CD4-positive, CD25-positive, alpha-beta regulatory T cell (primary cell): ENCODE measurements at regions not wholly inside any gene's neighbourhood (a gene's known extent, or its start where the extent isn't known, plus 50 kb on each side); places are given as distances from the start of the nearest gene placed in this dataset.
A peak's percentile ranks its signal among the peaks of the same experiment; 100 is the strongest.

Experiments used
- ATAC-seq, 2 donors: fragments of 150-1000 bp; cut with Tn5 transposase; one replicate each; pipeline ENCODE4 v1.10.0; 2021; ENCODE audit warnings: low read depth in 2 of 2, moderate number of reproducible peaks in 2 of 2, moderate library complexity in 1 of 2
- DNase-seq, 3 donors: peaks; one replicate each; pipeline versions ENCODE4 v3.0.0 to v3.0.0-alpha.2; 2012 to 2022; ENCODE audit warnings: mixed read lengths in 1 of 3
- H3K27ac ChIP-seq: one replicate; pipeline ENCODE4 v1.7.0; 2013; ENCODE audit warnings: mild to moderate bottlenecking, low read length; ENCODE audit not compliant: insufficient read depth, poor library complexity, severe bottlenecking
- H3K27me3 ChIP-seq: one replicate; pipeline ENCODE4 v1.7.0; 2013; ENCODE audit warnings: low read length; ENCODE audit not compliant: control insufficient read depth, insufficient read depth
- H3K36me3 ChIP-seq: one replicate; pipeline ENCODE4 v1.7.0; 2013; ENCODE audit warnings: mild to moderate bottlenecking, low read length, moderate library complexity; ENCODE audit not compliant: control insufficient read depth, insufficient read depth
- H3K4me1 ChIP-seq: 2 replicates; pipeline ENCODE4 v1.7.0; 2013; ENCODE audit warnings: mild to moderate bottlenecking, low read length; ENCODE audit not compliant: insufficient read depth, control insufficient read depth, poor library complexity, severe bottlenecking
- H3K4me3 ChIP-seq: one replicate; pipeline ENCODE4 v1.7.0; 2013; ENCODE audit warnings: low read depth, mild to moderate bottlenecking, low read length, moderate library complexity
- H3K9me3 ChIP-seq, 2 experiments: 1 replicate in 1 of 2; 2 replicates in 1 of 2; pipeline ENCODE4 v1.7.0; 2013; ENCODE audit warnings: low read length in 2 of 2, mild to moderate bottlenecking in 1 of 2, moderate library complexity in 1 of 2; ENCODE audit not compliant: control insufficient read depth in 2 of 2
- H3K27ac Mint-ChIP-seq, 3 donors: one replicate each; pipeline ENCODE4 v1.8.0; 2020 to 2022; ENCODE audit warnings: mild to moderate bottlenecking in 3 of 3, mixed read lengths in 3 of 3, moderate library complexity in 2 of 3
- H3K27me3 Mint-ChIP-seq: one replicate; pipeline ENCODE4 v1.8.0; 2022; ENCODE audit warnings: mild to moderate bottlenecking, mixed read lengths
- H3K36me3 Mint-ChIP-seq: one replicate; pipeline ENCODE4 v1.8.0; 2020; ENCODE audit warnings: mixed read lengths
- H3K4me1 Mint-ChIP-seq, 4 donors: one replicate each; pipeline ENCODE4 v1.8.0; 2020 to 2022; ENCODE audit warnings: mixed read lengths in 4 of 4, mild to moderate bottlenecking in 1 of 4
- H3K4me3 Mint-ChIP-seq, 4 donors: one replicate each; pipeline ENCODE4 v1.8.0; 2020 to 2022; ENCODE audit warnings: mild to moderate bottlenecking in 4 of 4, mixed read lengths in 4 of 4, moderate library complexity in 3 of 4
- H3K9me3 Mint-ChIP-seq, 7 donors: one replicate each; pipeline ENCODE4 v1.8.0; 2020 to 2022; ENCODE audit warnings: mixed read lengths in 7 of 7, mild to moderate bottlenecking in 3 of 7, moderate library complexity in 2 of 7

DNA sequence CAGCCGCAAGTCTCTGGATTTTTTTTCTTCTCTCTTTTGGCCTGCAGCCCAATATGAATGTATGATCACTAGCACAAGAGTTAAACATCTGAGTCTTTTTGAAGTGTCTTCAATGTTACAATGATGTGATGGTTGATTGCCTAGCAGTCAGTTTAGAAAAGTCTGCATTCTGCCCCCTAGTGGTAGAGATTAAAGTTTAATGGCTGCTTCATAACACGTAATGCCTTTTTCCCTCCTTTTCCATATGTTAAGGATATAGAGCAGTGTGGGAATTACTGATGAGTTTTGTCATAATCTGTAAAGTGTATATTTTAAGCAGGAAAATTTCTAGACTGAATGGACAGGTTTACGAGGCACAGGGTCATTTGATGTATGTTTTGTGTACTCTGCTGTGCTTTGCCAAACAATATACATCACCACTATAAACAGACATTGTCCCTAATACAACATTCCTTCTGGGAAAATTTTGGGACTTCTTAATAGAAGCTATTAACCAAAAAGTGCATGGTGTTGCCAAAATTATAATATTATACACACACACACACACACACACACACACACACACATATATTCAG is 1038.5 kb upstream of the NR2F2 start:
- Histone ChIP-seq H3K4me3 (no peak overlapping the region), H3K36me3 (no peaks in the 10 kb centered on the region), H3K4me1 (no peaks in the 10 kb centered on the region), H3K27me3 (no peaks in the 10 kb centered on the region), H3K9me3 (no peaks in the 10 kb centered on the region), H3K27ac (no peak overlapping the region)
- peak in 2 of 3 donors; percentile 1 to 39 for DNase-seq
- Mint-ChIP-seq H3K27me3 (peaks cover 5% of the 10 kb centered on the region), H3K27ac (no peak overlapping the region), H3K4me3 (no peak overlapping the region), H3K9me3 (peaks cover 0 to 1% (median 0%) of the 10 kb centered on the region in 7 donors), H3K36me3 (no peaks in the 10 kb centered on the region), H3K4me1 (no peaks in the 10 kb centered on the region)
- ATAC-seq = no peak

DNA sequence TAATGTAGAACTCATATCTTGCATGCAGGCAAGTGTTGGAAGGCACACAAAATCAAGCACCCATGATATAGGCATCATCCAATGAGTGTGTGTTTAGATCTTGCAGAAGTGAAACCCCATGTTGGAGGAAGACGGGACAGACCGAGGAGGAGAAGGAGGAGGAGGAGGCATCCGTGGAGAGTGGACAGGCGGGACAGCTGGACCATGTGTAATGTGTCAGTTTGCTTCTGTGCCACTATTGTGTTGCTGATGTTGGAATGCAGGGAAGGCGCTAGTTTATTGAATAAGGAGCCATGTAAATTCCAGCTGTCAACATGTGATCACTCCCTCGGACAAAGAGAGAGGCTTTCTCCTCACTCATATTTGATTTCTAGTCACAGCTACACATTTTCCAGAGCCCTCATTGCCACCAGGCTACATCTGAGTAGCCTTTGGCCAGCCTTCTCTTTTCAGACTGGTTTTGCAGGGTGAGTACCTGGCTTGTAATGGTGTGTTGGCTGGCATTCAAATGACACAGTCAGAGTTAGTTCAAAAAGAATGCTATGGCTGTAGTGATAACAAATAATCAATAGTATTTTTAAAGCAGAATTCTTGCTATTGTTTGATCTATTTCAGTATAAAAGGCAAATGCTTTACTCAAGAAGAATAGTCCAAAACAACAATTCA is 1037.6 kb upstream of the NR2F2 start:
- Histone ChIP-seq H3K9me3 (no peaks in the 10 kb centered on the region), H3K27me3 (no peaks in the 10 kb centered on the region), H3K36me3 (no peaks in the 10 kb centered on the region), H3K4me1 (no peaks in the 10 kb centered on the region), H3K4me3 (no peak overlapping the region), H3K27ac (no peak overlapping the region)
- Mint-ChIP-seq H3K27ac (no peak overlapping the region), H3K4me3 (no peak overlapping the region), H3K27me3 (peaks cover 5% of the 10 kb centered on the region), H3K36me3 (no peaks in the 10 kb centered on the region), H3K9me3 (peaks cover 0 to 1% (median 0%) of the 10 kb centered on the region in 7 donors), H3K4me1 (no peaks in the 10 kb centered on the region)
- DNase-seq (no peak), ATAC-seq (no peak)

DNA sequence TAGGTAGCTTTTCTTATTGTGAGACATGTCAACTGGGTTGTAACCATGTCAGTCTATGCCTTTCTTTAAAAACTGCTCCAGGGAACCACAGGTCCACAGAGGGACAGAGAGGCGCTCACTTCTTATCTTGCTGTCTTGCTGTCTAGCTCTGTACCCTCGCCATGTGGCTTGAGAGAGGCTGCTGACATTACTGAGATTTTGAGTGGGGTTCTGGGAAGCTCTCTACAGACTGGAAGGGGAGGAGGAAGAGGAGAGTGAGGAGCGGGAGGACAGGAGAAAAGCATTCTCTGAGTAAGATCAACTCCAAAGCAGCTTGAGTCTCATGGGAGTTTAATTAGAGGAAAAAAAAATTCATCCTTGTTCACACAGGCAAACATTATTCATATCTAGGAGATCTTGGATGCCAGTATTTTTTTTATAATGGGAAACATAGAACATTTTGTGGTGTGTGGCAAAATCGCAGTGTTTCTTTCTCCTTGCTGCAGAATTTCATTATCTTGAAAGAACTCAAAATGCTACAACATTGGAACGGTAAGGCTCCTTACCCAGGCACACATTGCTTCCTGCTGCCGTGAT is 1037.0 kb upstream of the NR2F2 start:
- peaks cover 0 to 1% (median 0%) of the 10 kb centered on the region in 7 donors for H3K9me3 Mint-ChIP-seq

DNA sequence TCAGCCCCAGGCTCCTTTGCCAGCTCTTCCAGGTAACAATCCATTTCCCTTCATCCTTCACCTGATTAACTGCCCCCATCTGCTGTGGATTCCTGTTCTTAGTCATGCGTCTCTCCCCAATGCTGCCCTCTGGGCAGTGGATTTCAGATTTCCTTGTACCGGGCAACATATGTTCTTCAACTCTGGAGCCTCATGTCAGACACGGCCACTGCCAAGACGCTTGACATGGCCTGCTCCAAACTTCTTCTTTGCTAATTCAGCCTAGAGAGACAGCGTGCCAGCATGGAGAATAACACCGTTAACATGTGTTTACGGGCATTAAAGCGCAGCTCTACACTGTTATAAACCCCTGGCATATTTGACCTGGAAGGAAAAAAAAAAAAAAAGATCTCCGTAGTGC is 1035.1 kb upstream of the NR2F2 start:
- H3K4me3 Mint-ChIP-seq = no peak overlapping the region
- H3K27me3 Mint-ChIP-seq = peaks cover 5% of the 10 kb centered on the region
- DNase-seq (no peak), ATAC-seq (no peak)
- no peaks in the 10 kb centered on the region for H3K36me3 Mint-ChIP-seq
- no peak overlapping the region for H3K27ac ChIP-seq
- H3K4me1 ChIP-seq = no peaks in the 10 kb centered on the region
- H3K36me3 ChIP-seq = no peaks in the 10 kb centered on the region
- H3K9me3 Mint-ChIP-seq = peaks cover 0 to 1% (median 0%) of the 10 kb centered on the region in 7 donors
- H3K27me3 ChIP-seq = no peaks in the 10 kb centered on the region
- no peak overlapping the region for H3K4me3 ChIP-seq
- H3K4me1 Mint-ChIP-seq = peaks cover 0 to 3% (median 0%) of the 10 kb centered on the region in 4 donors
- no peak overlapping the region for H3K27ac Mint-ChIP-seq
- no peaks in the 10 kb centered on the region for H3K9me3 ChIP-seq

More for the DNA sequence above, 1037.0 kb upstream of the NR2F2 start:
- Histone ChIP-seq H3K4me3 (no peak overlapping the region), H3K27ac (no peak overlapping the region), H3K27me3 (no peaks in the 10 kb centered on the region), H3K36me3 (no peaks in the 10 kb centered on the region), H3K9me3 (no peaks in the 10 kb centered on the region), H3K4me1 (no peaks in the 10 kb centered on the region)
- peaks cover 5% of the 10 kb centered on the region for H3K27me3 Mint-ChIP-seq
- no peak overlapping the region for H3K27ac Mint-ChIP-seq
- DNase-seq = no peak
- ATAC-seq = no peak
- H3K36me3 Mint-ChIP-seq = no peaks in the 10 kb centered on the region
- H3K4me3 Mint-ChIP-seq = no peak overlapping the region
- H3K4me1 Mint-ChIP-seq = peaks cover 0 to under 1% (median 0%) of the 10 kb centered on the region in 4 donors

DNA sequence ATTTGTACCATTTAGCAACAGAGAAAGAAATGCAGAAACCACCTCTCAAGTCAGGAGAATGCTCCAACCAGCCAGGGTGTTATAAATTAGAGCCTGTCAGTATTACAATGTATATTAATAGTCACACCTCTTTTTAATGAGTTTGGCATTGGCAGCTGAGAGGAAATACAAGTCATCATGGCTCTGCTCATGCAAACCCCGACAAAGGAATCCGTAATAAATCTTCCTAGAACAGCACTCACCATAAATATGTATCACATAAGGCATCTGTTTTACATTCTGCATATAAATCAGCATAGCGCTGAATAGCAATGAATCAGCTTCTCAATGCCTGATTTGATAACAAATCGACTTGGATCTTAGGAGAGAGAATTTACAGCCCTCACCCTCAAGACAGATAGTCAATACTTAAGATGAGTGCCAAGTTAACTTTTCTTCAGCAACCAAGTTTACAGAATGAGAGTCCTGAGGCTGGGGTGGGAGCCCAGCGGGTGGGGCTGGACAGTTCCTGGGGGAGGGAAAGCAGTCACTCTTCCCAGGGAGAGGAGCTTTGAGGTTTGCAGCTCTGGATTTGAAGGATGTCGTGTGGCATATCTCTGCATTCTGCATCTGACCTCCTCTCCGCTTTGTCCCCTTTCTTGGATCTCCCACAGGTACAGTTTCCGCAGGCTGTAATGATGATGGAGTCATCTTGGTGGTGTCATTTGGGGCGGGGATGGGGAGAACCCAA is 1034.4 kb upstream of the NR2F2 start:
- no peak overlapping the region for H3K4me3 ChIP-seq
- H3K9me3 ChIP-seq = no peaks in the 10 kb centered on the region
- ATAC-seq (no peak), DNase-seq (no peak)
- Mint-ChIP-seq H3K36me3 (no peaks in the 10 kb centered on the region), H3K4me1 (peaks cover 0 to 3% (median 0%) of the 10 kb centered on the region in 4 donors), H3K27me3 (peaks cover 5% of the 10 kb centered on the region), H3K4me3 (no peak overlapping the region), H3K27ac (no peak overlapping the region), H3K9me3 (peaks cover 0 to 1% (median 0%) of the 10 kb centered on the region in 7 donors)
- no peak overlapping the region for H3K27ac ChIP-seq
- no peaks in the 10 kb centered on the region for H3K4me1 ChIP-seq
- H3K27me3 ChIP-seq = no peaks in the 10 kb centered on the region
- H3K36me3 ChIP-seq = no peaks in the 10 kb centered on the region

DNA sequence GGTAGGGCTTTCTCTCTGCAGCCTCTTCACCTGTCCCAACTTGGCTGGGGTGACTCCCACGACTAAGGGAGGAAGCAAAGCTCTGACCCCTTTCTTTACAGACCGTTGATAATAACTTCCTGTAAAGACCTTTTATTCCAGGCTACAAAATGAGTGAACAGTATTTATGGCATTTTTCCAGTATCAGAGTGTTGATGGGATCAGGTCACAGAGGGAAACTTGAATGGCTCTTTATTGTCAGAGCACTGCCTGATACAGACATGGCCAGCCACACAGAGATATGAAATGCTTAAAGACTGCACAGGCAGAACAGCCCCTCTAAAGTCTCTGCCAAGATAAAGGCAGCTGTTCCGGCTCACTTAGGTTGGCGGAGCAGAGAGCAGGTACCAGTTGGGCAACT is 1033.9 kb upstream of the NR2F2 start:
- Mint-ChIP-seq H3K27me3 (peaks cover 5% of the 10 kb centered on the region), H3K4me3 (no peak overlapping the region)
- ATAC-seq = no peak

DNA sequence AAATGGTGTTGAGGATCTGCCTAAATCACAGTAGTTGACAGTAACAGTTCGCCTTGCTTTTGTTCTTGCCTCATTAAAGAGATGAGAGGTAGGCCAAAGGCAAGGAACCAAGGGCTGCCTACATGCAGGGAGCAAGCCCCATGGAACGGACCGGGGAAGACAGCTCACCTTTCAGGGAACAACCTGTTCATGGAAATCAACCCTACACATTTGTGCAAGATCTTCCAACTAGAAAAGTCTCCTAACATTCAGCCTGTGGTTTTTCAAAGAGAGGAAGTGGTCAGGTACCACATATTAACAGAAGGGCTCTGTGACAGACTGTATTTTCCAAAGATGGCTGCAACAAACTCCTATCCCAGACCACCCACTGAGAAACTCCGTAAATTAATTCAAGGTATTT is 1031.8 kb upstream of the NR2F2 start:
- no peaks in the 10 kb centered on the region for H3K27me3 Mint-ChIP-seq
- no peak for ATAC-seq

More for the DNA sequence above, 1033.9 kb upstream of the NR2F2 start:
- Histone ChIP-seq H3K4me1 (no peaks in the 10 kb centered on the region), H3K27ac (no peak overlapping the region), H3K4me3 (no peak overlapping the region), H3K9me3 (no peaks in the 10 kb centered on the region), H3K36me3 (no peaks in the 10 kb centered on the region), H3K27me3 (no peaks in the 10 kb centered on the region)
- Mint-ChIP-seq H3K27ac (no peak overlapping the region), H3K9me3 (peaks cover 0 to 6% (median 0%) of the 10 kb centered on the region in 7 donors), H3K36me3 (no peaks in the 10 kb centered on the region), H3K4me1 (peaks cover 0 to 3% (median 0%) of the 10 kb centered on the region in 4 donors)
- no peak for DNase-seq

More for the DNA sequence above, 1031.8 kb upstream of the NR2F2 start:
- Mint-ChIP-seq H3K9me3 (peaks cover 0 to 5% (median 0%) of the 10 kb centered on the region in 7 donors), H3K36me3 (no peaks in the 10 kb centered on the region), H3K27ac (no peak overlapping the region), H3K4me3 (no peak overlapping the region), H3K4me1 (peaks cover 0 to 3% (median 0%) of the 10 kb centered on the region in 4 donors)
- no peak overlapping the region for H3K27ac ChIP-seq
- H3K4me3 ChIP-seq = no peak overlapping the region
- H3K36me3 ChIP-seq = no peaks in the 10 kb centered on the region
- no peaks in the 10 kb centered on the region for H3K9me3 ChIP-seq
- no peaks in the 10 kb centered on the region for H3K27me3 ChIP-seq
- H3K4me1 ChIP-seq = no peaks in the 10 kb centered on the region
- DNase-seq = no peak
